Ishikawa (cell line): ENCODE measurements at regions not wholly inside any gene's neighbourhood (a gene's known extent, or its start where the extent isn't known, plus 50 kb on each side); places are given as distances from the start of the nearest gene placed in this dataset.

Source experiments
- CEBPB ChIP-seq: IDR thresholded peaks from 2 replicates; pipeline ENCODE4 v1.6.1; 2012
- CREB1 ChIP-seq: IDR thresholded peaks from 2 replicates; pipeline ENCODE4 v1.6.1; 2012; ENCODE audit warnings: low read depth
- EGR1 ChIP-seq: IDR thresholded peaks from 2 replicates; pipeline ENCODE4 v1.6.1; 2012
- EP300 ChIP-seq: IDR thresholded peaks from 2 replicates; pipeline ENCODE4 v1.6.1; 2012; ENCODE audit warnings: borderline replicate concordance
- FOXM1 ChIP-seq: IDR thresholded peaks from 2 replicates; pipeline ENCODE4 v1.6.1; 2012; ENCODE audit warnings: low read depth, borderline replicate concordance
- NFIC ChIP-seq: IDR thresholded peaks from 2 replicates; pipeline ENCODE4 v1.6.1; 2012
- RAD21 ChIP-seq: IDR thresholded peaks from 2 replicates; pipeline ENCODE4 v1.6.1; 2012; ENCODE audit warnings: low read depth
- TAF1 ChIP-seq: IDR thresholded peaks from 2 replicates; pipeline ENCODE4 v1.6.1; 2012; ENCODE audit warnings: low read depth, mild to moderate bottlenecking
- TCF12 ChIP-seq: IDR thresholded peaks from 2 replicates; pipeline ENCODE4 v1.6.1; 2012; ENCODE audit warnings: low read depth
- TEAD4 ChIP-seq: IDR thresholded peaks from 2 replicates; pipeline ENCODE4 v1.6.1; 2012
- YY1 ChIP-seq: IDR thresholded peaks from 2 replicates; pipeline ENCODE4 v1.6.1; 2012; ENCODE audit warnings: low read depth
- ZBTB7A ChIP-seq: IDR thresholded peaks from 2 replicates; pipeline ENCODE4 v1.6.1; 2012; ENCODE audit warnings: low read depth
- TF ChIP-seq, protein P1 (sequence below): IDR thresholded peaks from 2 replicates; pipeline ENCODE4 v1.6.1; 2012
- TF ChIP-seq, protein P2 (sequence below): IDR thresholded peaks from 2 replicates; pipeline ENCODE4 v1.6.1; 2012
- TF ChIP-seq, protein P3 (sequence below): IDR thresholded peaks from 2 replicates; pipeline ENCODE4 v1.6.1; 2012; ENCODE audit warnings: low read depth, mild to moderate bottlenecking

DNA sequence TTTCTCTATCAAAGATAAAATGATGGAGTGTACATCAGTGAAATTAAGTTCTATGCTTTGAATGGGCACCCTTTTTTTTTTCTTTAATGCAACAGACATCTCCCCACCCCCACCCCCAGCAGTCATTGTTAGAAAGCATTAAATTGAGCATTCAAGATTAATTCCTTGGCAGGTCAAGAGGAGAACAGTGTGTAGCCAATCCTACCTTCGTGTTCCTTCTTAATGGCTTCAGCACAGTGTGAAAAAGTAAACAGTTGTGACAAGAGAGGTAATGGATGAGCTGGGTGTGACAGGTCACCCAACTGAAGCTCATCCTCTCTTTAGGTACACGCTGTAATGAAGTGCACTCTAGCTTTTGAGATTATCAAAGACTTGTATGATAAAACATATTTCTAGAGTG is 198.5 kb upstream of the RARB start:
- TF ChIP-seq TCF12 (no peak), YY1 (no peak), FOXM1 (no peak)
- TF ChIP-seq, protein P1, sequence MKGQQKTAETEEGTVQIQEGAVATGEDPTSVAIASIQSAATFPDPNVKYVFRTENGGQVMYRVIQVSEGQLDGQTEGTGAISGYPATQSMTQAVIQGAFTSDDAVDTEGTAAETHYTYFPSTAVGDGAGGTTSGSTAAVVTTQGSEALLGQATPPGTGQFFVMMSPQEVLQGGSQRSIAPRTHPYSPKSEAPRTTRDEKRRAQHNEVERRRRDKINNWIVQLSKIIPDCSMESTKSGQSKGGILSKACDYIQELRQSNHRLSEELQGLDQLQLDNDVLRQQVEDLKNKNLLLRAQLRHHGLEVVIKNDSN: no peak

DNA sequence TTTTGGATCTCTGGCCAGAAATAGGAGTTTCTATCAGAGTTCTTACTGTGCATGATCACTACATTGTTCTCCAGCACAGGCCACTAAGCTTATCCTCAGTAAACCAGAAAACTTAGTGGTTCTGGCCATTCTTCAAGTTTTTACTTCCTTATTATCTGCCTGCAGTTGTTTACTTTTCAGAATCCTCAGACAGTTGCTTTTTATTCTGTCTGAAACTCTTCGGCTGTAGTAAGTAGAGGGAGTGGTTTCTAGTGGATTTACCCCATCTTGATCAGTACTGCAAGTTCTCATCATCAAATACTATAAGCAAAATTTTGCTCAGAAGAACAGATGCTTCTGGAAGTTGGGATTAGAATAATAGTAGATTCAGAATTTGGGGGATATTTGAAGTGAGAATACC is 193.0 kb upstream of the RARB start:
- TF ChIP-seq YY1 (no peak), EP300 (no peak), TAF1 (no peak), FOXM1 (no peak), TEAD4 (no peak), CREB1 (no peak), TCF12 (no peak), NFIC (no peak), EGR1 (no peak), CEBPB (no peak), RAD21 (no peak), ZBTB7A (no peak)
- TF ChIP-seq, protein P2, sequence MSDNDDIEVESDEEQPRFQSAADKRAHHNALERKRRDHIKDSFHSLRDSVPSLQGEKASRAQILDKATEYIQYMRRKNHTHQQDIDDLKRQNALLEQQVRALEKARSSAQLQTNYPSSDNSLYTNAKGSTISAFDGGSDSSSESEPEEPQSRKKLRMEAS: no peak
- TF ChIP-seq, protein P1: no peak
- TF ChIP-seq, protein P3, sequence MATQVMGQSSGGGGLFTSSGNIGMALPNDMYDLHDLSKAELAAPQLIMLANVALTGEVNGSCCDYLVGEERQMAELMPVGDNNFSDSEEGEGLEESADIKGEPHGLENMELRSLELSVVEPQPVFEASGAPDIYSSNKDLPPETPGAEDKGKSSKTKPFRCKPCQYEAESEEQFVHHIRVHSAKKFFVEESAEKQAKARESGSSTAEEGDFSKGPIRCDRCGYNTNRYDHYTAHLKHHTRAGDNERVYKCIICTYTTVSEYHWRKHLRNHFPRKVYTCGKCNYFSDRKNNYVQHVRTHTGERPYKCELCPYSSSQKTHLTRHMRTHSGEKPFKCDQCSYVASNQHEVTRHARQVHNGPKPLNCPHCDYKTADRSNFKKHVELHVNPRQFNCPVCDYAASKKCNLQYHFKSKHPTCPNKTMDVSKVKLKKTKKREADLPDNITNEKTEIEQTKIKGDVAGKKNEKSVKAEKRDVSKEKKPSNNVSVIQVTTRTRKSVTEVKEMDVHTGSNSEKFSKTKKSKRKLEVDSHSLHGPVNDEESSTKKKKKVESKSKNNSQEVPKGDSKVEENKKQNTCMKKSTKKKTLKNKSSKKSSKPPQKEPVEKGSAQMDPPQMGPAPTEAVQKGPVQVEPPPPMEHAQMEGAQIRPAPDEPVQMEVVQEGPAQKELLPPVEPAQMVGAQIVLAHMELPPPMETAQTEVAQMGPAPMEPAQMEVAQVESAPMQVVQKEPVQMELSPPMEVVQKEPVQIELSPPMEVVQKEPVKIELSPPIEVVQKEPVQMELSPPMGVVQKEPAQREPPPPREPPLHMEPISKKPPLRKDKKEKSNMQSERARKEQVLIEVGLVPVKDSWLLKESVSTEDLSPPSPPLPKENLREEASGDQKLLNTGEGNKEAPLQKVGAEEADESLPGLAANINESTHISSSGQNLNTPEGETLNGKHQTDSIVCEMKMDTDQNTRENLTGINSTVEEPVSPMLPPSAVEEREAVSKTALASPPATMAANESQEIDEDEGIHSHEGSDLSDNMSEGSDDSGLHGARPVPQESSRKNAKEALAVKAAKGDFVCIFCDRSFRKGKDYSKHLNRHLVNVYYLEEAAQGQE: no peak

DNA sequence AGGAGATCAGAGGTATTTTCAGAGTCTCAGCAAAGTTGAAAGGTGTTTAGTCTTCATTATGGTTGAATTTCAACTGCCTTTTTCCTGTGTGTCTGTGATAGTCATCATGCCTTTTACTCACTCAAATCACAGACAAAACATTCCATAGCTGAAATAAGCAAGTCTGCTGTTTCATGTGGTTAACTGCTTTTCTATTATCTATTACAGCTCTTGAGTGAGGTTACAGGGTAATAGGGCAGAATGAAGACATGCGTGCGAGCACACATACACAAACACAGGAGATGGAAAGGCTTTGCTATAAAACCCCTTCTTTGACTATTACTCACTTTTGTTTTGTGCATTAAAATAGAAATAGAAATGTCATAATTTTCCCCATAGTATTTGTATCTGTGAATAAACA is 192.6 kb upstream of the RARB start:
- TF ChIP-seq, protein P2: no peak
- TF ChIP-seq YY1 (no peak), TCF12 (no peak), TAF1 (no peak), CREB1 (no peak), EP300 (no peak), TEAD4 (no peak), FOXM1 (no peak), RAD21 (no peak), CEBPB (no peak), ZBTB7A (no peak), EGR1 (no peak), NFIC (no peak)
- TF ChIP-seq, protein P1: no peak
- TF ChIP-seq, protein P3: no peak

DNA sequence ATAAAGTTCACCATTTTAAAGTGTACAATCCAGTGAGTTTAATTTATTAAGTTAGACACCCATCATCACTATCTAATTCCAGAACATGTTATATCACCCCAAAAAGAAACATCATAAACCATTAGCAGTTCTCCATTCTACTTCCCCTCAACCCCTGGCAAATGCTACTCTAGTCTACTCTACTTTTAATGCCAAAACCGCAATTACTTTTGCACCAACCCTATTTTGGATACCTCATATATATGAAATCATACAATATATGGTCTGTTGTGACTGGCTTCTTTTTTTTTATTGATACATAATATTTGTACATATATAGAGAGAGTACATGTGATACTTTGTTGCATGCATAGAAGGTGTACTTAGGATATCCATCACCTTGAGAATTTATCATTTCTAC is 190.5 kb upstream of the RARB start:
- no peak for TF ChIP-seq TEAD4
- TF ChIP-seq CEBPB: no peak
- TF ChIP-seq RAD21: no peak
- TF ChIP-seq TCF12: no peak
- TF ChIP-seq, protein P3: no peak
- TF ChIP-seq YY1: no peak
- no peak for TF ChIP-seq TAF1
